Tibial artery (tissue), 4 donors: ENCODE measurements at regions not wholly inside any gene's neighbourhood (a gene's known extent, or its start where the extent isn't known, plus 50 kb on each side); places are given as distances from the start of the nearest gene placed in this dataset.

ENCODE experiments used
- DNase-seq, 2 donors: peaks; one replicate each; pipeline ENCODE4 v3.0.0-alpha.2; 2019
- H3K27ac ChIP-seq, 2 donors: fragments of 200-600 bp; sonication (generic) in 1 of 2; 1 replicate in 1 of 2; 2 replicates in 1 of 2; pipeline ENCODE4 v1.5.1; 2018 to 2019; ENCODE audit warnings: mild to moderate bottlenecking in 1 of 2
- H3K27me3 ChIP-seq, 2 donors: fragments of 200-600 bp; sonication (generic) in 1 of 2; one replicate each; pipeline versions ENCODE4 v1.5.1 to v1.6.0; 2016 to 2019
- H3K36me3 ChIP-seq, 3 donors: fragments of 200-600 bp; sonication (generic) in 2 of 3; one replicate each; pipeline ENCODE4 v1.5.1; 2016 to 2019; ENCODE audit warnings: mild to moderate bottlenecking in 2 of 3
- H3K4me1 ChIP-seq, 4 donors: fragments of 200-600 bp; sonication (generic) in 2 of 4; 1 replicate in 3 of 4; 2 replicates in 1 of 4; pipeline ENCODE4 v1.5.1; 2016 to 2019
- H3K4me3 ChIP-seq, 2 donors: fragments of 200-600 bp; sonication (generic) in 1 of 2; 1 replicate in 1 of 2; 2 replicates in 1 of 2; pipeline ENCODE4 v1.5.1; 2018 to 2019; ENCODE audit warnings: mild to moderate bottlenecking in 2 of 2
- H3K9me3 ChIP-seq, 3 donors: fragments of 200-600 bp; sonication (generic) in 1 of 3; one replicate each; pipeline ENCODE4 v1.5.1; 2016 to 2019
- CTCF ChIP-seq, 2 experiments: fragments of 200-600 bp in 1 of 2; fragments of 450-650 bp in 1 of 2; IDR thresholded peaks; one replicate each; pipeline ENCODE4 v1.5.1; 2017 to 2019; ENCODE audit warnings: antibody characterized with exemption in 2 of 2, mild to moderate bottlenecking in 1 of 2, moderate library complexity in 1 of 2
- intact Hi-C: fragments of 100-400 bp; cut with DNase I; formaldehyde crosslinking; loops from one replicate; pipeline ENCODE4 v1.15.0; 2023; ENCODE audit warnings: low total_unique reads

- no peak overlapping the region for H3K27ac ChIP-seq
- DNase-seq: no peak
Observed at GRCh38 chr1:168396940-168397684, 116.4 kb downstream of the TBX19 start.

GRCh38 chr1:168396508-168396907, 115.8 kb downstream of the TBX19 start:
- TF ChIP-seq CTCF (IDR thresholded peaks at IDR 0.05): no peak
- intact Hi-C loops: no loop called here
- Histone ChIP-seq H3K36me3 (no peaks in the 10 kb centered on the region), H3K9me3 (no peaks in the 10 kb centered on the region), H3K4me3 (no peak overlapping the region), H3K4me1 (peaks cover 0 to 3% (median 0%) of the 10 kb centered on the region in 4 donors), H3K27me3 (peaks cover 0 to 3% of the 10 kb centered on the region in 2 donors), H3K27ac (no peak overlapping the region)
- DNase-seq: no peak

More at GRCh38 chr1:168396940-168397684, 116.4 kb downstream of the TBX19 start:
- intact Hi-C loops: no loop called here
- Histone ChIP-seq H3K36me3 (no peaks in the 10 kb centered on the region), H3K4me1 (peaks cover 0 to 3% (median 0%) of the 10 kb centered on the region in 4 donors), H3K27me3 (peaks cover 0 to 3% of the 10 kb centered on the region in 2 donors), H3K9me3 (no peaks in the 10 kb centered on the region), H3K4me3 (no peak overlapping the region)
- TF ChIP-seq CTCF (IDR thresholded peaks at IDR 0.05): no peak

- peaks cover 0 to 3% (median 0%) of the 10 kb centered on the region in 4 donors for H3K4me1 ChIP-seq
- H3K27me3 ChIP-seq: no peaks in the 10 kb centered on the region
- H3K36me3 ChIP-seq: no peaks in the 10 kb centered on the region
- intact Hi-C loops: no loop called here
- H3K27ac ChIP-seq: no peak overlapping the region
- no peaks in the 10 kb centered on the region for H3K9me3 ChIP-seq
- TF ChIP-seq CTCF (IDR thresholded peaks at IDR 0.05): no peak
- H3K4me3 ChIP-seq: no peak overlapping the region
- DNase-seq: no peak
Observed at GRCh38 chr1:168394858-168395257, 114.2 kb downstream of the TBX19 start.

GRCh38 chr1:168392958-168393549, 112.4 kb downstream of the TBX19 start:
- Histone ChIP-seq H3K27me3 (no peaks in the 10 kb centered on the region), H3K36me3 (no peaks in the 10 kb centered on the region), H3K4me3 (no peak overlapping the region), H3K27ac (no peak overlapping the region), H3K4me1 (no peaks in the 10 kb centered on the region), H3K9me3 (no peaks in the 10 kb centered on the region)
- intact Hi-C loops: no loop called here
- TF ChIP-seq CTCF (IDR thresholded peaks at IDR 0.05): no peak
- no peak for DNase-seq

- H3K4me3 ChIP-seq: no peak overlapping the region
- no peak for TF ChIP-seq CTCF (IDR thresholded peaks at IDR 0.05)
- H3K27me3 ChIP-seq: peaks cover 0 to 4% of the 10 kb centered on the region in 2 donors
- H3K4me1 ChIP-seq: peaks cover 0 to 3% (median 0%) of the 10 kb centered on the region in 4 donors
- H3K36me3 ChIP-seq: no peaks in the 10 kb centered on the region
- H3K27ac ChIP-seq: no peak overlapping the region
- DNase-seq: no peak
- no peaks in the 10 kb centered on the region for H3K9me3 ChIP-seq
- intact Hi-C loops: no loop called here
Observed at GRCh38 chr1:168391851-168392681, 111.4 kb downstream of the TBX19 start.
